NCI-H187 (cell line): ENCODE measurements at regions not wholly inside any gene's neighbourhood (a gene's known extent, or its start where the extent isn't known, plus 50 kb on each side); places are given as distances from the start of the nearest gene placed in this dataset.

Experiments
- DNase-seq, 2 experiments: peaks; one replicate each; lab custom pipeline; 2025; lab: John Stamatoyannopoulos, UW

GRCh38 chr5:52725808-52726207 lies 61.9 kb upstream of the ITGA1 start:
- DNase-seq, result no peak

GRCh38 chr5:52727020-52727419 lies 60.7 kb upstream of the ITGA1 start:
- no peak for DNase-seq

GRCh38 chr5:52727576-52727975 lies 60.1 kb upstream of the ITGA1 start:
- DNase-seq, result no peak

- DNase-seq, result no peak
Measured at GRCh38 chr5:52728224-52728623, 59.5 kb upstream of the ITGA1 start.

GRCh38 chr5:52728686-52729085 lies 59.0 kb upstream of the ITGA1 start:
- DNase-seq, result no peak

GRCh38 chr5:52731274-52732027 lies 56.3 kb upstream of the ITGA1 start:
- no peak for DNase-seq

- no peak for DNase-seq
Measured at GRCh38 chr5:52734557-52734956, 53.2 kb upstream of the ITGA1 start.

- DNase-seq, result no peak
Measured at GRCh38 chr5:52735139-52735538, 52.6 kb upstream of the ITGA1 start.
